AG10803 (cell line): ENCODE measurements at regions not wholly inside any gene's neighbourhood (a gene's known extent, or its start where the extent isn't known, plus 50 kb on each side); places are given as distances from the start of the nearest gene placed in this dataset.
"Not testable (repeated sequence)": the region's sequence is repeated elsewhere in the genome, so short reads cannot be mapped to it uniquely, and the experiment has no call there.

Experiments
- DNase-seq: peaks from one replicate; pipeline ENCODE4 v3.0.0; 2010; ENCODE audit warnings: low read depth
- H3K4me3 ChIP-seq: 2 replicates; pipeline ENCODE4 v1.5.1; 2011; ENCODE audit warnings: mild to moderate bottlenecking, low read length, control low read depth
- TF ChIP-seq, protein P1 (sequence below): conservative IDR thresholded peaks from 2 replicates; pipeline ENCODE4 v1.5.1; 2011; ENCODE audit warnings: mild to moderate bottlenecking, low read length, control low read depth, inconsistent platforms

DNA sequence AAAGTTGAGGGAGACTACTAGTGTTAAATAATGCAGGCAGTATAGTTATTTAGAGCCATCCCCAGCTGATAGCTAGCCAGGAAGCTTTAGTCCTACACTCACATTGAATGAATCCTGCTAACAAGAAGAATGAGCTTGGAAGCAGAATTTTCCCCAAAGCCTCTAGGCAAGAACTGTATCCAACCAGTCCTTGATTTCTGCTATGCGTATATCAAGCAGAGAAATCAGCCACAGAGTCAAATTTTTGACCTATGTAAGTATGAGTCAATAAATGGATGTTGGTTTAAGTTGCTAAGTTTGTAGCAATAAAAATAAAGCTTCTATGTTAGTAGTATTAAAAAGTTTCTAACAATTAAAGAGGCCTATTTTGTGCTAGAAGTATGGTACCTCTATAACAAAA is 672.1 kb upstream of the CHD1 start:
- H3K4me3 ChIP-seq: no peak overlapping the region
- DNase-seq: no peak
- TF ChIP-seq, protein P1, sequence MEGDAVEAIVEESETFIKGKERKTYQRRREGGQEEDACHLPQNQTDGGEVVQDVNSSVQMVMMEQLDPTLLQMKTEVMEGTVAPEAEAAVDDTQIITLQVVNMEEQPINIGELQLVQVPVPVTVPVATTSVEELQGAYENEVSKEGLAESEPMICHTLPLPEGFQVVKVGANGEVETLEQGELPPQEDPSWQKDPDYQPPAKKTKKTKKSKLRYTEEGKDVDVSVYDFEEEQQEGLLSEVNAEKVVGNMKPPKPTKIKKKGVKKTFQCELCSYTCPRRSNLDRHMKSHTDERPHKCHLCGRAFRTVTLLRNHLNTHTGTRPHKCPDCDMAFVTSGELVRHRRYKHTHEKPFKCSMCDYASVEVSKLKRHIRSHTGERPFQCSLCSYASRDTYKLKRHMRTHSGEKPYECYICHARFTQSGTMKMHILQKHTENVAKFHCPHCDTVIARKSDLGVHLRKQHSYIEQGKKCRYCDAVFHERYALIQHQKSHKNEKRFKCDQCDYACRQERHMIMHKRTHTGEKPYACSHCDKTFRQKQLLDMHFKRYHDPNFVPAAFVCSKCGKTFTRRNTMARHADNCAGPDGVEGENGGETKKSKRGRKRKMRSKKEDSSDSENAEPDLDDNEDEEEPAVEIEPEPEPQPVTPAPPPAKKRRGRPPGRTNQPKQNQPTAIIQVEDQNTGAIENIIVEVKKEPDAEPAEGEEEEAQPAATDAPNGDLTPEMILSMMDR: no peak

DNA sequence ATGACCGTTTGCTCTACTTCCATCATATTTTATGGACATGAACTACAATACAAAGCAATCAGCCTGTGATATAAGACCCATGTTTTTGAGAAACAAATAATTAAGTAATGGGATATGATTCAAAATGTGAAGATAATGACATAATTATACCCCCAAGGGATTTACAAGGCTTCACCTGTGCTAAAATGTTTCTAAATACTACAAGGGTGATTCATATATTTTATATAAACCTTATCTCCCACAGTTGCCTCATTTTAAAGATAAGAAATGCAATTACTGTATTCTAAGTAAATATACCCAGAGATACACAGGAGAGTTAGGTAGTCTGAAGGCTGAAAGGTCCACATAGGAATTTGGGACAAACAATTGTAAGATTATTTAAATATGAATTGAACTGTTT is 662.0 kb upstream of the CHD1 start:
- no peak for DNase-seq
- H3K4me3 ChIP-seq: no peak overlapping the region
- TF ChIP-seq, protein P1: no peak

DNA sequence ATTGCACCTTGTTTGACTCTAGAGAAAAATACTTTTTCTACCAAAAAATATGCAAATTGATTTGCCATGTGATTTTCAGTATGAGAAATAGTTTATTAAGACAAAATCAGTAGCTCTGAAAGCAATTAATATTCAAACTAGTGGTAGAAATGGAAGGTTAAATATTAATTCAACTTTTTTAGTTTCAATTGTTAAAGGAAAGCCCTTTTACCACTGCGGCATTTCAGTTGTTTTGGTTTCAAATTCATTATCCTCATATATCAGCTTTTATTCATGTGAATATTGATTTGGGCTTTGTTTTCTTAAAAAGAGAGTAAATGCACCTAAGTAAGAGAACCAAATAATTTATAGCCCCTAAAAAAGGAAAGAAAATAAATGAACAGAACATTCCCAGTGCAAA is 660.6 kb upstream of the CHD1 start:
- no peak for DNase-seq
- TF ChIP-seq, protein P1: no peak
- no peak overlapping the region for H3K4me3 ChIP-seq

DNA sequence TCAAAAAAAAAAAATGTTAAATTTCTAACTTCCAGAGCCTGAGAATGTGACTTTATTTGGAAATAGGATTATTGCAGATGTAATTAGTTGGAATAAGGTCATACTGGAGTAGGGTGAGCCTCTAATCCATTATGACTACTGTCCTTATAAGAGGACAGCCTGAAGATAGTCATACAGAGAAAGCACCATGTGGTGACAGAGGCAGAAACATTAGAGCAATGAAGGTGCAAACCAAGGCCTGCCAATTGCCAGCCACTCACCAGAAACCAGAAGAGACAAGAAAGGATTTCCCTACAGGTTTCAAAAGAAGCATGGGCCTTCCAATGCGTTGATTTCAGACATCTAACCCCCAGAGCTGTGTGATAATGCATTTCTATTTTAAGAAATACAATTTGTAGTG is 659.2 kb upstream of the CHD1 start:
- H3K4me3 ChIP-seq: no peak overlapping the region
- TF ChIP-seq, protein P1: no peak
- DNase-seq: no peak

DNA sequence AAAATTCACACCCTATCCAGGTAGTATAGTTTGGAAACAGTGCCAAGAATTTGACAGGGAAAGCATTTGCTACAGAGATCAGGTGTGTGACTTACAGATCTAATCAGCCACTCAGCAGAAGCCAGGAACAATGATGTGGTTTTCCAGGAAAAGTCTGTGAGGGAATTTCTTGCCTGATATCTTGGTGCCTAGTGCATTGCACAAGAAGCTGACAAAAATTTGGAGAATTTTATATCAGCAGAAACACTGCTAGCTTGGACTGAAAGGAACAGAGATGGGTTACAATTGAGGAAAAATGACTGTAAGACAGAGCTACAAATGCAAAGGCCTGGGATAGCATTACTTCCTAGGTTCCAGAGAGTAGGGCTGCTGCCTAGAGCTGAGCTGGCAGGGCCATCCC is 658.1 kb upstream of the CHD1 start:
- no peak overlapping the region for H3K4me3 ChIP-seq
- DNase-seq: no peak
- TF ChIP-seq, protein P1: no peak

DNA sequence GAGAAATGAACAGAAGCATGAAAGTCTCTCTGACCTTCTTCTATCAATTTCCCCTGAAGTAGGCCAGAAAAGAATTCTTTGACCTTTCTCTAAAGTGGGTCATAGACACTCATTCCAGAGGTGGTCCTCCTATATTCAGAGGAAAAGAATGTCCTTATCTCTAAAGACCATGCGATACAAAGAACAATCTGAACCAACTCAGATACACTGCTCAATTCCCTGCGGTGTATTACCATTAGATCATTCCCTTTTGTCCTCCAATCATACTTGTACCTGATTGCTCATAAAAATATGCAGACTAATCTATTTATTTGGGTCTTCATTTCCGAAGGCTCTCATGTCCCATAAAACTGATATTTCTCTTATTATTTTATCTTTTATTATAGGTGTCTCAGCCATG is 652.4 kb upstream of the CHD1 start:
- not testable (repeated sequence) for DNase-seq

DNA sequence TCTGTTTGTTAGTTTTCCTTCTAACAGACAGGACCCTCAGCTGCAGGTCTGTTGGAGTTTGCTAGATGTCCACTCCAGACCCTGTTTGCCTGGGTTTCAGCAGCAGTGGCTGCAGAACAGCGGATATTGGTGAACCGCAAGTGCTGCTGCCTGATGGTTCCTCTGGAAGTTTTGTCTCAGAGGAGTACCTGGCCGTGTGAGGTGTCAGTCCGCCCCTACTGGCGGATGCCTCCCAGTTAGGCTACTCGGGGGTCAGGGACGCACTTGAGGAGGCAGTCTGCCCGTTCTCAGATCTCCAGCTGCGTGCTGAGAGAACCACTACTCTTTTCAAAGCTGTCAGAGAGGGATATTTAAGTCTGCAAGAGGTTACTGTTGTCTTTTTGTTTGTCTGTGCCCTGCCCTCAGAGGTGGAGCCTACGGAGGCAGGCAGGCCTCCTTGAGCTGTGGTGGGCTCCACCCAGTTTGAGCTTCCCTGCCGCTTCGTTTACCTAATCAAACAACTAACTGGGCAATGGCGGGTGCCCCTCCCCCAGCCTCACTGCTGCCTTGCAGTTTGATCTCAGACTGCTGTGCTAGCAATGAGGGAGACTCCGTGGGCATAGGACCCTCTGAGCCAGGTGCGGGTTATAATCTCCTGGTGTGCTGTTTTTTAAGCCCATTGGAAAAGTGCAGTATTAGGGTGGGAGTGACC is 634.3 kb upstream of the CHD1 start:
- not testable (repeated sequence) for DNase-seq, H3K4me3 ChIP-seq

More for the DNA sequence above, 652.4 kb upstream of the CHD1 start:
- H3K4me3 ChIP-seq: not testable (repeated sequence)

DNA sequence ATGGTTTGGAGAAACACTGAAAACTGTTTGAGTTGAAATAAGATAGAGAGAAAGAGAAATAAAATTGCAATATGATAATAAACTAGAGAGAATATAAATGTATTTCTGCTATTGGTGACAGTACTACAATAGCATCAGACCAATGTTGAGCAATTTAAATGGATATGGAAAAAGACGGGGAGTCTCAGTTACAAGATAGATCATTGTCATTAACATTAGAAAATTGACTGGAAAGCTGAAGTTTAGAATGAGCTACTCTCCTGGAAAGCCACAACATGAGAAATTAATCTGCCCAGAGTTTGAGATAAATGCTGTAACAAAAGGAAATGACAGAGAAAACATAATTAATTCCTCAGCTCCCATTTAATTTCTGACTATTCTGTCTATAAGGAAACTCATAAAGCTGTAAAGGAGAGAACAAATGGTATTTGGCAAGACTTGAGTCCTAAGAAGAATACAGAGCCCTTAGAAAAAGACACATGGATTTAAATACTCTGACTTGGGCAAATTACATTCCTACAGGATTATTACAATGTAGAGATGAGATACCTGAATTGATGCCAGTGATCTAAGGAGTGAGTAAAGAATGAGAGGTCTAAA is 624.5 kb upstream of the CHD1 start:
- H3K4me3 ChIP-seq: no peak overlapping the region
- TF ChIP-seq, protein P1: no peak
- no peak for DNase-seq
